Activated CD8-positive, alpha-beta memory T cell treated with anti-CD3 and anti-CD28 coated beads for 1 hour (primary cell): ENCODE measurements at regions not wholly inside any gene's neighbourhood (a gene's known extent, or its start where the extent isn't known, plus 50 kb on each side); places are given as distances from the start of the nearest gene placed in this dataset.
"Not testable (repeated sequence)": the region's sequence is repeated elsewhere in the genome, so short reads cannot be mapped to it uniquely, and the experiment has no call there.

ENCODE experiments used
- DNase-seq, 2 donors: peaks; one replicate each; pipeline ENCODE4 v3.0.0-alpha.2; 2020; ENCODE audit warnings: low read depth in 1 of 2; ENCODE audit errors: extremely low read depth in 1 of 2

DNA sequence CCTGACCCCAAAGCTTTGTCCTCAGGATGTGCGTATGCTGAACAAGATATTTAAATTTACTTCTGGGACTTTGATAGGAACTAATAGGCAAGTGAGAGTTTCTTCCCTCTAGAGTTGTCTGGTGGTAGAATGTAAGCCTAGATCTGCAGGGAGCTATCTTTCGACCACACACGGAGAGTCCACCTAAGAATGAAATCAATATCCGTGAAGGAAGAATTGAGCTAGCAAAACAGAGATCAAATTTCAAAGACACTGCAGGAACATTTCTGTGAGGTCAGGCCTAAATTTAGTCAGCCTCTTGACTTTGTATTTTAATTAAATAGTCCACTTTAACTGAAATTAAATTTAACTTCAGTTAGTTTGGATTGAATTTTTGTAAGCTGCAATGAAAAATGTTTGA, 871.3 kb downstream of the RAB28 start:
- no peak for DNase-seq

- DNase-seq = not testable (repeated sequence)
These were observed 874.8 kb downstream of the RAB28 start for GRCh38 chr4:12609212-12609875.

GRCh38 chr4:12595986-12596385, 888.2 kb downstream of the RAB28 start:
- no peak for DNase-seq

DNA sequence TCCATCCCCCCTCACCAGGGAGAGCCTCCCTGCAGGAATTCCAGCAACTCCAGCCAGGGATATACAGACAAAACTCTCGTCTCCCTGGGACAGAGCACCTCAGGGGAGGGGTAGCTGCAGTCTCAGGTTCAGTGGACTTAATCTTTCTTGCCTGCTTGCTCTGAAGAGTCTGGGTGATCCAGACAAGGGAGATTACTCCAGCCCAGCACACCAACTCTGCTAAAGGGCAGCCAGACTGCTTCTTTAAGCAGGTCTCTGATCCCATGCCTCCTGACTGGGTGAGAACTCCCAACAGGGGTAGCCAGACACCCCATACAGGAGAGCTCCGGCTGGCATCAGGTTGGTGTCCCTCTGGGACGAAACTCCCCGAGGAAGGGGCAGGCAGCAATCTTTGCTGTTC, 888.7 kb downstream of the RAB28 start:
- DNase-seq = no peak

- DNase-seq = no peak
These were observed 895.6 kb downstream of the RAB28 start for GRCh38 chr4:12588582-12588981.

DNA sequence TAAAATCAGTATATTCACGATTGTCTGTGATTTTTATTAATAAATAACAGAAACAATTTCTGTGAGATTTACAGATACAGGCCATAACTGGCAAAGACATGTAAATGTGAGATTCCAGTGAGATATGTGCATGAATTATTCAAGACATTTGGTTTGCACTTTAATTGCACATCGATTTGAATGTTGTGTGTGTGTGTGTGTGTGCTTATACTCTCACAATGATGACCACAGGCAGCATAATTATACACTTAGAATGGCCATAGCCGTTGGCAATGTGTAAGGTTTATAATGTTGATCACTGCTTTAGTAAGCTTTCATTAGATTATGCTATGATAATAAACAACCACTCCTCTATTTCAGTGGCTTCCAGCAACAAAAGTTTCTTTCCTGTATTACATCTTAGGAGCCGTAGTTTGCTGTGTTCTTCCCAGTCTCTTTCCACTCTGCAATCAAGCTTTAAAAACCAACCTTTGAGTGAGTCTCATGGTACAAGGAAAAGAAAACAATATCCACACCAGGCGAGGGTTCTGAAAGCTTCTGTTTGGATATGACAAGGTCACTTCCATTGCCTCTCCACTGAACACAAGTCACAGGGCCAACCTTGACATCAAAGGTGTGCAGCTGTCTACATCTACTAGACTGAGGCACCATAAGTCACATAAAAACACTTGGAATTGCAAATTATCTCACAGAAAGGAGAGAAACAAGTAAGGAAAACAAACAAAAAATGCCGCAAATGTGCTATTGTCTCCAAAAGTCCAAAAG, 897.7 kb downstream of the RAB28 start:
- no peak for DNase-seq

DNA sequence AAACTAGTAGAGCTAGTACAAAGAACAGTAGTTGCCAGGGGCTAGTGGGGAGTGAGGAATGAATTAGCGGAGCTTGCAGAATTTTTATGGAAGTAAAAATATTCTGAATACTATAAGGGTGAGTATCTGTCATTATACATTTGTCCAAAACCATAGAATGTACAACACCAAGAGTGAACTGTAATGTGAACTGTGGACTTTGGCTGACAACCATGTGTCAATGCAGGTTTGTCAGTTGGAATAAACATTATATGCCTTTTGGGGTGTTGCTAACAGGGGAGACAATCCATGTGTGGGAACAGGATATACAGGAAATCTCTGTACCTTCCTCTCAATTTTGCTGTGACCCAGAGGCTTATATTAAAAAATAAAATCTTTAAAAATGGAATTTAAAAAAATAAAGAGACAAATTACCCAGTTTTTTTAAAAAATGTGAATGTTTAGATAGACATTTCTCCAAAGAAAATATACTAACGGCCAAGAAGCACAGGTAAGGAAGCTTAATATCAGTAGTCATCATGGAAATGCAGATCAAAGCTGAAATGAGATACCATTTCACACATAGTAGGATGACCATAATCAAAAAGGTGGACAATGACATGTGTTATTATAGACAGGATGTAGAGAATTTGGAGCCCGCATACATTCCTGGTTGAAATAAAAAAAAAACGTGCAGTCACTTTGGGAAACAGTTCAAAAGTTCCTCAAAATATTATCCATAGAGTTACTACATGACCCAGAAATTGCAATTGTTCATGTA, 899.8 kb downstream of the RAB28 start:
- no peak for DNase-seq

- no peak for DNase-seq
These were observed 900.9 kb downstream of the RAB28 start for GRCh38 chr4:12583275-12583674.

DNA sequence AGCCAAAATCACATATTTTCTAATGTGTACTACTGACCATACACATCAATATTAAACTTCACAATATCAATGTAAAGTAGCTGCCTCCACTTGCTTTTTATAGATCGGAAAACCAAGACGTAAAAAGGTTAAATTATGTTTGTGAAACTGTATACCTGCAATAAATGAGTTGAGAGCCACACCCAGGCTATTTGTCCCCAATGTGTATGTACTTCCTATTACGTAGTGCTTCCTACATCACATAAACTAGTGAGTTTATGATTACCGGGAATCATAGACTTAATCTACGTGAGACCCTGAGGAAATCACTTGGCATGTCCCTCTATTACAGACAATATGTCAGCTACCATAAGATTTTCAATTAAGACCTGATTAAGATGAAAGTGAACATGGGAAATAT, 903.4 kb downstream of the RAB28 start:
- DNase-seq = no peak

GRCh38 chr4:12579172-12579571, 905.0 kb downstream of the RAB28 start:
- DNase-seq = no peak

GRCh38 chr4:12576409-12576808, 907.7 kb downstream of the RAB28 start:
- DNase-seq = no peak

DNA sequence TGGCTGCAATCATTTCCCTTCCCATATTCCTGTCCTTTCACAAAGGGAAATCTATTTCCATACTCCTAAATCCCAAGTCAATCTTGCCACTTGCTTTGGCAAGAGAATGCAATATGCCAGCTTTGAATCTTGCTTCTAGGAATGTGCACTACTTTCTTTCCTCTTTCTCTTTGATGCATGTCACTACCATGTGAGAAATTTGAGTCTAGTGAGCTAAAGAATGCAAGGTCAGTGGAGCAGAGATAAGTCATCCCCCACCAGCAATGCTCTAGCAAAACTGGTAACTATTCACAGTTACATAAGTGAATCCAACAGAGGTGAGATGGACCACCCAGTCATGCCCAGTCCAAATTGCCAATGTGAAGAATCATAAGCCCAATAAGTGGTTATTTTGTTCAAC, 910.4 kb downstream of the RAB28 start:
- no peak for DNase-seq

DNA sequence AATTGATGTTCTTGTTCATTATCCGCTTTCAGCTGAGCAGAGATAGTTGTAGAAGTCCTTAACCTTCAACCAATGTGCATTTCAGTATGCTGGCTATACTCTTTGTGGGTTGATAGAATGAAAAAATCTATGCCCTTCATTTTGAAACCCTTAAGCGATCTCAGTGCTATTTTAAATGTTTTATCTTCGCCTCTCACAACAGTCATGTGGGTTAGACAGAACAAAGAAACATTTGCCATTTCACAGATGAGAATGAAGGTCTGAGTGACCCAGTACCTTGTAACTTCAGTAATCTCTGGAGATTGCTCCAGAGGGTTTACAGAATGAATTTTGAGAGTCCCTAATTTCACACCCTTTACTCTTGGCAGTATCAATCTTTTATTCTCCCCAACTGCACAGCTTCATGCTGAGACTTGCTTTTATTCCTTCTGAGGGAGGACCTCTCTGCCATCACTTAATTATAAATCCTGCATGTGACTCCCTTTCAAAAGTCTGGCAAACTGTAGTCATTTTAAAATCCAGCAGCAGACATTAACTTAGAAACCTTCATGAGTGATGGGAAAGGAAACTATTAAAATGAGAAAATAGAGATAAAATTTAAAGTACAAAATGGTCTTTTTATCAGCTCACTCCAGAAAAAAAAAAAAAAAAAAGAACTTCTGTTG, 921.5 kb downstream of the RAB28 start:
- no peak for DNase-seq

DNA sequence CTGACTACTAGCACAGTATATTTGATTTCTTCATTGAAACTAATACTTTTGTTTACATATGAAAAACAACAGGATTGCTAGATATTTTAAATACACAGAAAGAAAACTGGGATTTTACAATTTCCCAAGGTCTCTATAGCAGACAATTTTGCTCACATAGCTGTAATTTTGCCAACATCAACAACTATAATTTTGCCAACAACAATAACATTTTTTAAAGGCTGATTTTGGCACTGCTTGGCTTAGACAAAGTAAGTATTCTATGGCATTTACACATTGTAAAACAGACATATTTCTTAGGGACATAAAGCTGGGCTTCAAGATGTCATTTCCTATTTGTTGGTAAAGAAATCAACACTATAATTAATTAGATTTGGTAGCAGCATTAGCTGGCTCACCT, 922.1 kb downstream of the RAB28 start:
- no peak for DNase-seq

GRCh38 chr4:12555011-12555410, 929.1 kb downstream of the RAB28 start:
- no peak for DNase-seq

GRCh38 chr4:12548678-12549077, 935.5 kb downstream of the RAB28 start:
- DNase-seq = no peak

- no peak for DNase-seq
These were observed 938.3 kb downstream of the RAB28 start for GRCh38 chr4:12545812-12546211.

GRCh38 chr4:12538162-12538561, 946.0 kb downstream of the RAB28 start:
- no peak for DNase-seq

- DNase-seq = no peak
These were observed 949.5 kb downstream of the RAB28 start for GRCh38 chr4:12534684-12535083.

DNA sequence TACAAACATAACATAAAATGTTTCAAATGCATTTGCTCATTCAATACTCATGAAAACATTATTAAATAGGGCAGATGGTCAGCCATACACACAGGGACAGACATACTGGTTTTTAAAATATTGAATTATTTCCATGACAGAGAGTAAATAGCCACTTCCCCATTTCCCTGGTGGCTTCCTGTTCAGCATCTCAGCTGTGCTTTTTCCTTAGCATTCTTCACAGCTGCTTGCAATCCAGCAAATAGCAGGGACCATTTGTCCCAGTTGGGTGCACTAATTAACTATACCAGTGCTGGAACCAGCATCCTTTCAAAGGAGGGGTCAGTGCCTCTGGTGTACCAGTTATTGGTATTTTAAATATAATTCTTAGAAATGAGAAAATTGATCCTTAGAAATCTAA, 964.7 kb downstream of the RAB28 start:
- DNase-seq = no peak

GRCh38 chr4:12507868-12508481, 976.2 kb downstream of the RAB28 start:
- no peak for DNase-seq
